Fibroblast of mammary gland (primary cell): ENCODE measurements at regions not wholly inside any gene's neighbourhood (a gene's known extent, or its start where the extent isn't known, plus 50 kb on each side); places are given as distances from the start of the nearest gene placed in this dataset.

ENCODE experiments used
- DNase-seq: peaks from one replicate; pipeline ENCODE4 v3.0.0-alpha.2; 2010; ENCODE audit warnings: low read depth
- H3K4me3 ChIP-seq: 2 replicates; pipeline ENCODE4 v1.5.1; 2011; ENCODE audit warnings: low read depth, mild to moderate bottlenecking, low read length, moderate library complexity; ENCODE audit not compliant: control insufficient read depth
- CTCF ChIP-seq: conservative IDR thresholded peaks from 2 replicates; pipeline ENCODE4 v1.5.1; 2011; ENCODE audit warnings: low read depth, low read length, inconsistent platforms; ENCODE audit not compliant: control insufficient read depth, insufficient read depth

- no peak overlapping the region for H3K4me3 ChIP-seq
- no peak for TF ChIP-seq CTCF
- no peak for DNase-seq
These were observed 1601.7 kb upstream of the TENM3 start for GRCh38 chr4:180641495-180641894.

DNA sequence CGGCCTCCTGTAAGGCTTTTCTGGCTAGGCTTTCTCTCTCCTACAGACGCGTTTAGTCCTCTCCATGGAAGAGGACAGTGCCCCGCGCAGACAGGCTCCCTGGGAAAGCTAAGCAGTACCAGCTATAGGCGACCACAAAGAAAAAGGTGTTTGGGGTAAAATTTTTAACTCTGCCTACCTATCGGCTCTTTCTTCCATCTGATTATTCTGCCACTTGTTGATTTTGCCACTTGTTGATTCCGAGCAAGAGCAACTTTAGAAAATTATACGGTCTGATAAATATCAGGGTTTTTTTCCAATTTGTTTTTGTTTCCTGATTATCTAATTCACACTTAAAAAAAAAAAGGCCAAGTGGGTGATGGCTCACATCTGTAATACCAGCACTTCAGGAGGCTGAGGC, 1600.5 kb upstream of the TENM3 start:
- no peak for DNase-seq
- TF ChIP-seq CTCF, result no peak
- H3K4me3 ChIP-seq, result no peak overlapping the region

- no peak for DNase-seq
- no peak for TF ChIP-seq CTCF
- H3K4me3 ChIP-seq, result no peak overlapping the region
These were observed 1592.9 kb upstream of the TENM3 start for GRCh38 chr4:180650273-180650672.

DNA sequence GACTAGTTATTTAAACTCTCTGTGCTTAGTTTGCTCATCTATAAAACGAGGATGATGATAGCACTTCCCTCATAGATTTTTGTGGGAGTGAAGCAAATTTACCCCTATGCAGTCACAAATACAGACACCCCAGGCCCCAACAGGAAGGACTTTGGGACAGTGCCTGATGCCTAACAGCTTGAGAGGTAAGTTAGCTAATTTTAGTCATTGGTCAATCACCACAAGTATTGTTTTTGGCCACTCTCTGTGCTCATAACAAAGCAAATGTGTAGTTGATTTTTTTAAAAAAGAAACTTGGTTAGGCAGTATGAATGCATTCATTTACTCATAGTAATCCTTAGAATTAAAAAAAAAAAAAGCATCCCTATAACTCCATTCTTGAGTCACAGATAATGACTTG, 1590.7 kb upstream of the TENM3 start:
- H3K4me3 ChIP-seq, result no peak overlapping the region
- TF ChIP-seq CTCF, result no peak
- no peak for DNase-seq

- no peak overlapping the region for H3K4me3 ChIP-seq
- DNase-seq, result no peak
- no peak for TF ChIP-seq CTCF
These were observed 1587.3 kb upstream of the TENM3 start for GRCh38 chr4:180655886-180656285.

- no peak for TF ChIP-seq CTCF
- no peak for DNase-seq
- H3K4me3 ChIP-seq, result no peak overlapping the region
These were observed 1585.3 kb upstream of the TENM3 start for GRCh38 chr4:180657881-180658280.

GRCh38 chr4:180664766-180665368, 1578.3 kb upstream of the TENM3 start:
- peak; percentile 82 for TF ChIP-seq CTCF
- DNase-seq, result peak; percentile 86
- no peak overlapping the region for H3K4me3 ChIP-seq
